Activated naive CD8-positive, alpha-beta T cell treated with anti-CD3 and anti-CD28 coated beads, Interleukin-2, amount 10 ng/mL, durations not matched to agents 7 days and 5 days (primary cell): ENCODE measurements at regions not wholly inside any gene's neighbourhood (a gene's known extent, or its start where the extent isn't known, plus 50 kb on each side); places are given as distances from the start of the nearest gene placed in this dataset.
"Not testable (repeated sequence)": the region's sequence is repeated elsewhere in the genome, so short reads cannot be mapped to it uniquely, and the experiment has no call there.

Source experiments
- ATAC-seq: fragments of 150-1000 bp; cut with Tn5 transposase; one replicate; pipeline ENCODE4 v1.10.0; 2021; ENCODE audit warnings: low read depth, moderate library complexity
- POLR2A ChIA-PET: fragments of 350-600 bp; sonication (Branson Sonifier 250); formaldehyde crosslinking; loops from one replicate; lab custom pipeline; 2021; ENCODE audit warnings: antibody characterized with exemption; lab: Charles Lee
- DNase-seq: peaks from one replicate; pipeline ENCODE4 v3.0.0; 2021
- H3K27ac Mint-ChIP-seq: one replicate; pipeline ENCODE4 v1.8.0; 2022; ENCODE audit warnings: mild to moderate bottlenecking, mixed read lengths
- H3K27me3 Mint-ChIP-seq: one replicate; pipeline ENCODE4 v1.8.0; 2022; ENCODE audit warnings: mild to moderate bottlenecking, moderate library complexity, mixed read lengths
- H3K36me3 Mint-ChIP-seq: one replicate; pipeline ENCODE4 v1.8.0; 2021; ENCODE audit warnings: mild to moderate bottlenecking, mixed read lengths
- H3K4me1 Mint-ChIP-seq: one replicate; pipeline ENCODE4 v1.8.0; 2021; ENCODE audit warnings: mixed read lengths
- H3K4me3 Mint-ChIP-seq: one replicate; pipeline ENCODE4 v1.8.0; 2022; ENCODE audit warnings: mild to moderate bottlenecking, moderate library complexity, mixed read lengths
- H3K9me3 Mint-ChIP-seq: one replicate; pipeline ENCODE4 v1.8.0; 2021; ENCODE audit warnings: mixed read lengths

DNA sequence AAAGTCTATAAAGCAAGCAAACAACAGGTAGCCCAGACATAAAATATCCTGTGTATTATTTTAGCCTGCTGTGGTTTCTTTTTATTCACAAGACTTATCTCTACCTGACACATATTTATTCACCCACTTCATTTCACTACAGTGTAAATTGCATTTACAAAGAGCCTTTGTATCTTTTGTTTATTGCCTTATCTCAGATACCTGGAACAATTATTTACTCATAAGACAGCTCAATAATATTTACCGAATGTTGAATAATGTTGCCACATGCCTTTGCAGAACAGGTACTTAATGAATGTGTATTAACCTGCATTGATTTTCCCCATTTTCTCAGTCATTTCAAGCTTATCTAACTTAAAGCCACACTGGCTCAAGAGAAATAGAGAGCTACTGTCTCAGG lies 603.6 kb downstream of the FBXO15 start:
- POLR2A ChIA-PET, result no interaction called here
- no peak overlapping the region for H3K4me3 Mint-ChIP-seq
- H3K27ac Mint-ChIP-seq, result no peak overlapping the region
- ATAC-seq, result no peak
- H3K36me3 Mint-ChIP-seq, result no peaks in the 10 kb centered on the region
- no peaks in the 10 kb centered on the region for H3K9me3 Mint-ChIP-seq
- DNase-seq, result no peak
- H3K27me3 Mint-ChIP-seq, result no peaks in the 10 kb centered on the region
- no peaks in the 10 kb centered on the region for H3K4me1 Mint-ChIP-seq

DNA sequence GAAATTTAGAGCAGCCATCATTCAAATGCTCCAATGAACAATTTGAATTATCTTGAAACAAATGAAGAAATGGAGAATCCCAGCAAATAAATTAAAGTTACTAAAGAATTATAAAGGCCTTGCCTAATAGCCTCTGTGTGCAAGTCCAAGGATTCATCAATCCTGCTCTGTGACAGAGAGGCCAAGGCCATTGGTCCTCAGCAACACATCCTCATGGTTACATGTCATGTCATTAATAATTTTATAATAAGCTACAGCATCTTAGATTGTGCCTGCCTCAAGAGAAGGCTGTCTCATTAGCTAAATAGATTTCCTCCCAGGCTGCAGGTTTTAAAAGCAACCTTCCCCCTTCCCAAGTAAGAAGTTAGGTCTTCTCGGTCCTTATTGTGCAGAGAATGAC lies 611.6 kb downstream of the FBXO15 start:
- POLR2A ChIA-PET, result no interaction called here
- DNase-seq (no peak), ATAC-seq (no peak)
- Mint-ChIP-seq H3K9me3 (no peaks in the 10 kb centered on the region), H3K27me3 (no peaks in the 10 kb centered on the region), H3K4me1 (no peaks in the 10 kb centered on the region), H3K27ac (no peak overlapping the region), H3K36me3 (no peaks in the 10 kb centered on the region), H3K4me3 (no peak overlapping the region)

DNA sequence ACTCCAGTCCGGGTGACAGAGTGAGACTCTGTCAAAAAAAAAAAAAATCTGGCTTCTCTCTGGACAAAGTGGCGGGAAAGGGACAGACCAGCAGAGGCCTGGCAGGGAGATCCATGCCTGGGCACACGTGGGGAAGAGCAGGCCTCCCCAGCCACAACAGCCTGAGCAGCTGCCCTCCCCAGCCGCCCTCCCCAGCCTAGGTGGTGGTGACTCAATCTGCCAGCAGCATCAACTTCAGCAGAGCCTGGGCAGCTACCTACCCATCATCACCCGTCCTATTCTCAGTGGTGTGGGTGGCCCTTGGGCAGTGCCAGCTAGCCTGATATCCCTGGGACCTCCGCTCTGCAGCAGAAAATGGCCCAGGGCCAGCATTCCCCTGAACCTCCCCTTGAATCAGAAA lies 612.4 kb downstream of the FBXO15 start:
- H3K4me3 Mint-ChIP-seq, result no peak overlapping the region
- no peak overlapping the region for H3K27ac Mint-ChIP-seq
- no peaks in the 10 kb centered on the region for H3K36me3 Mint-ChIP-seq
- no peak for DNase-seq
- H3K9me3 Mint-ChIP-seq, result no peaks in the 10 kb centered on the region
- no peaks in the 10 kb centered on the region for H3K27me3 Mint-ChIP-seq
- ATAC-seq, result no peak
- no peaks in the 10 kb centered on the region for H3K4me1 Mint-ChIP-seq
- POLR2A ChIA-PET, result no interaction called here

DNA sequence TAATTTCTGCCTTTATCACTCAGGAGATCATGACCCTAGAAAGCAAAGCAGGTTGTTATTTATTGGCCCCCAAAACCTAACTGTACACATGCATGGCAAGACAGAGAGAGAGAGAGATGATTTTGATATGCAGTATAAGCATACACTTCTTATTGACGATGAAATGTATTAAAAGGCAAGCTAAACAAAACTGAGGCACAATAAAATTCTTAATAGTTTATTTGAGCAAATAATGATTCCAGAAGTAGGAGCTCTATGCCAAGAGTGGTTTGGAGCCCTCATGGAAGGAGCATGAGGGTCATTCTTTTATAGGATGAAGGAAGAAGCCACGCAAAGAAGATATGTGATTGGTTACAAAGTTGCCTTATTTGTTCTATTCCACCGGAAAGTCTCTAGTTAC lies 616.0 kb downstream of the FBXO15 start:
- H3K4me3 Mint-ChIP-seq, result no peak overlapping the region
- no peak overlapping the region for H3K27ac Mint-ChIP-seq
- DNase-seq, result no peak
- H3K9me3 Mint-ChIP-seq, result no peaks in the 10 kb centered on the region
- no peak for ATAC-seq
- no peaks in the 10 kb centered on the region for H3K27me3 Mint-ChIP-seq
- POLR2A ChIA-PET, result no interaction called here
- H3K36me3 Mint-ChIP-seq, result no peaks in the 10 kb centered on the region
- no peaks in the 10 kb centered on the region for H3K4me1 Mint-ChIP-seq

DNA sequence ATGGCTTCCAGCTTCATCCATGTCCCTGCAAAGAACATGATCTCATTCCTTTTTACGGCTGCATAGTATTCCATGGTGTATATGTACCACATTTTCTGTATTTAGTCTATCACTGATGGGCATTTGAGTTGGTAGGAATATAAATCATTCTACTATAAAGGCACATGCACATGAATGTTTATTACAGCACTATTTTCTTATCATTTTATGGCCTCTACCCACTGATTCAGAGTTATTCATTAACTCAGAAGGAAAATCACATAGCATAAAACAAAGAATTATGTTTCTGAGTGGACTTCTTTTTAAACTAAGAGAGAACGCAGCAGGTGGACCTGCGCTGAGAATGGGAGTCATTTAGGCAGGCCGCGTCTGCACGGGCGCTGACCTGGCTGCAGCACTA lies 619.6 kb downstream of the FBXO15 start:
- Mint-ChIP-seq H3K36me3 (no peaks in the 10 kb centered on the region), H3K4me1 (no peaks in the 10 kb centered on the region), H3K4me3 (no peak overlapping the region), H3K27me3 (no peaks in the 10 kb centered on the region), H3K9me3 (no peaks in the 10 kb centered on the region), H3K27ac (no peak overlapping the region)
- DNase-seq (no peak), ATAC-seq (no peak)
- POLR2A ChIA-PET, result no interaction called here

DNA sequence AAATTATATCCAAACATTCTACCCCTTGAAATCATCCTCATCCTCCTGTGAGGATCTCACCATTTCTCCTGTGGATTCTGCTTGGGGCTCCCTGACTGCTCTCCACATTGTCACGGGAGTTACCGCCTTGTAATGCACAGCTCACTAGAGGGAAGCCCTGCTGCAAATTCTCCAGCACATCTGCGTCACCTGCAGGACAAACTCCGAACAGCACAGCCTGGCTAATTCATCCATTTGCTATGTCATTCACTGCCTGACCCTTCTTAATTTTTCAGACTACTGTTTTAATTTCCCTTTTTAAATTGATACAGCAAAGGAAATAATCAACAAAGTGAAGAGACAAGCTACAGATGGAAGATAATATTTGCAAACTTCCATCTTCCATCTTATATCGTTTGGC lies 627.4 kb downstream of the FBXO15 start:
- H3K9me3 Mint-ChIP-seq, result no peaks in the 10 kb centered on the region
- no peak for DNase-seq
- no peak overlapping the region for H3K27ac Mint-ChIP-seq
- no peak overlapping the region for H3K4me3 Mint-ChIP-seq
- no peaks in the 10 kb centered on the region for H3K4me1 Mint-ChIP-seq
- no peak for ATAC-seq
- POLR2A ChIA-PET, result no interaction called here
- H3K36me3 Mint-ChIP-seq, result no peaks in the 10 kb centered on the region
- H3K27me3 Mint-ChIP-seq, result no peaks in the 10 kb centered on the region

DNA sequence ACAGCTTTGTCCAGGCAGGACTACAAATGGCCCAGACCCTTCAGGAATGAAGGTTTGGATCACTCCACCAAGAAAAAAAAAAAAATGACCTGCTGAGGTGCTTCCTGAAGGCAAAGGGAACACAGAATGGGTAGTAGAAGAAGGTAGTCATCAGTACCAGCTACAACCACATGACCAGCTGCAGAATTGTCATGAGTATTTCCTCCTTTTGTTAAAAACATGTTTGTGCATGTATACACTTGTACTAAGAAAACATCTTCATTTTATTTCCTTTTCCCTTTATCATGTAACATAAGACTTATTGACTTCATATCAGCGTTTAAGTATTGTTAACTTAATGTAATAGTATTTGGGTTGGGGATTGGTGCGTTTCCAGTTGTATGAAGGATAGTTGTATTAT lies 631.6 kb downstream of the FBXO15 start:
- POLR2A ChIA-PET, H3K9me3 Mint-ChIP-seq, ATAC-seq, H3K4me3 Mint-ChIP-seq, H3K4me1 Mint-ChIP-seq, H3K36me3 Mint-ChIP-seq, H3K27me3 Mint-ChIP-seq, H3K27ac Mint-ChIP-seq, DNase-seq: not testable (repeated sequence)

DNA sequence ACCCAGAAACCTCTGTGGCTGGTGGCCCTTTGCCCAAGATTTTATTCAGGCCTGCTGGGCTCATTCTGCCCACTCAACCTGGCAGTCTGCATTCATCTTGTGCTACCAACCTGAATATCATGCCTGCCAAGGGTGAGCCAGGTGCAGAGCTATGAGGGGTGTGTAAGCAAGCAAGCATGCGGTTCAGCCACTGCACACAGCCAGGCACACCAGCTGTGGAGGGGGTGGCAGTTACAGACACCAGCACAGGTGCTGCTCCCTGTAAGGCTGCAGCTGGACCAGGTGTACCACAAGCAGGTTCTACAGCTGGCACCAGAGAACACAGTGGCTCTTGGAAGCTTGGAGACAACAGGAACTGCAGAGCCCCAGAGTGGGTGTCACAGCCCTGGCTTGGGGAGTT lies 633.2 kb downstream of the FBXO15 start:
- Mint-ChIP-seq H3K27ac (no peak overlapping the region), H3K9me3 (no peaks in the 10 kb centered on the region), H3K4me3 (no peak overlapping the region), H3K27me3 (no peaks in the 10 kb centered on the region), H3K36me3 (no peaks in the 10 kb centered on the region), H3K4me1 (no peaks in the 10 kb centered on the region)
- ATAC-seq, result no peak
- POLR2A ChIA-PET, result no interaction called here
- DNase-seq, result no peak

DNA sequence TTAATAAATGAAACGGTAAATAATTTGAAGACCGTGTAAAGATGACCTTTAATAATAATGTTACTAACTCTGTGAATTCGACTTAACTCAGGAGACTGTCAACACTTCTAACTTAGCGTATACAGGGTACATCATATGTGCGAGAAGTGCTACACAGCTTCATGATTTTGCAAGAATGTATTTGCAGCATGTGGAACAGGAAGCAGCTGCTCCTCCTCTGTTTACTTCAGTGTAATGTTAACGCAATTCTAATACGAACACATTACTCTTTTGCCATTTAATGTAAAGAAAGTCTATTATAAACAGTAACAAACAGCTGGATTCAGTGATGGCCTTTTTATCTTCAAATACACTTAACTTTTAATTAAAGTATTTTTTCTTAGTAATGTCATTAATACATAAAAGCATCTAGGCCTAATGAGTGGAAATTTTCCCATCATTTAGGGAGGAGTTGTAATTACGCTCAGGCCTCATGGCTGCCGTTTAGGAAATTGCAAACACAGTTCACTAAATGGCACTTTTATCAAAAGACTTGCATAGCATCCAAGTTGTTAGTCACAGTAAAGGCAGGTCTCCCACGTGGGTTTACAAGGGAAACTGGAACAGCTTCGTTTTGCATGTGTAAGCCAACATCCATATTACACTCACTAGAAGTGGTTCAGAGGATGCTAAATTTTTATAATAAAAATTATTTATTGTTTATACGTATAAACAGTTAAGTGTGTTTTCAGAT lies 635.7 kb downstream of the FBXO15 start:
- Mint-ChIP-seq H3K36me3 (no peaks in the 10 kb centered on the region), H3K9me3 (no peaks in the 10 kb centered on the region), H3K4me1 (no peaks in the 10 kb centered on the region), H3K27me3 (no peaks in the 10 kb centered on the region), H3K4me3 (no peak overlapping the region), H3K27ac (no peak overlapping the region)
- ATAC-seq (no peak), DNase-seq (no peak)
- POLR2A ChIA-PET, result no interaction called here

DNA sequence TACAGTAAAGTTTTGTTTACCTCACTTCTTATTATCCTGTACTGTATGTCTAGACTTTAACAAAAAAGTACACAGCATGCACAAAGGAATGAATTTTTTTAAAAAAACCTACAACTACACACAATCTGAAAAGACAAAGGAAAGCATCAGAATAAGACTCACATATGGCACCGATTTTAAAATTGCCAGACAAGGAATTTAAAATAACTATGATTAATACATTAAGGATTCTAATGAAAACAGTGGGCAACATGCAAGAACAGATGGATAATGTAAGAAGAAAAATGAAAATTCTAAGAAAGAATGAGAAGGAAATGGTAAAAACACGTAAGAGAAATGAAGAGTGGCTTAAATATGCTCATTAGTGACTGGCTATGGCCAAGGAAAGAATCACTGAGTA lies 638.2 kb downstream of the FBXO15 start:
- POLR2A ChIA-PET, result no interaction called here

DNA sequence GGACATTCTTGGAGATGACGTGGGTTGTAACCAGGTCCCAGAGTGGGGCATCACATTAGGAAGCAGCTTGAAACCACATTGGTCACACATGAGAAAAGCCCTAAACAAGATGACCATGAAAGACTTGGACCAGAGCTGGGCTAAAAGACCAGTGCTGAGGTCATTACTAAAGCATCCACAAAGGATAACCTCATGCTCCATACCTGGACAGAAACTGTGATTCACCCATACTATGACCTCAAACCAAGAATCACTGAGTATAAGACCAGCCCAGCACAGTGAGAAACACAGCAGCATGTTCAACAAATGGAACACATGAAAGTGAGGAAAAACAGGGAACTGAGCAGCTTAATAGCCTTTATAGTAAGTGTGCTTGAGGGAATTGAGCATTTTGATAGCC lies 635.5 kb upstream of the NETO1 start:
- Mint-ChIP-seq H3K9me3 (peaks cover 2% of the 10 kb centered on the region), H3K27me3 (no peaks in the 10 kb centered on the region), H3K4me3 (no peak overlapping the region), H3K27ac (no peak overlapping the region), H3K36me3 (no peaks in the 10 kb centered on the region), H3K4me1 (no peaks in the 10 kb centered on the region)
- ATAC-seq, result no peak
- POLR2A ChIA-PET, result no interaction called here
- no peak for DNase-seq

More for the DNA sequence above, 638.2 kb downstream of the FBXO15 start:
- Mint-ChIP-seq H3K9me3 (no peaks in the 10 kb centered on the region), H3K4me1 (no peaks in the 10 kb centered on the region), H3K4me3 (no peak overlapping the region), H3K27me3 (no peaks in the 10 kb centered on the region), H3K27ac (no peak overlapping the region), H3K36me3 (no peaks in the 10 kb centered on the region)
- DNase-seq, result no peak
- no peak for ATAC-seq

DNA sequence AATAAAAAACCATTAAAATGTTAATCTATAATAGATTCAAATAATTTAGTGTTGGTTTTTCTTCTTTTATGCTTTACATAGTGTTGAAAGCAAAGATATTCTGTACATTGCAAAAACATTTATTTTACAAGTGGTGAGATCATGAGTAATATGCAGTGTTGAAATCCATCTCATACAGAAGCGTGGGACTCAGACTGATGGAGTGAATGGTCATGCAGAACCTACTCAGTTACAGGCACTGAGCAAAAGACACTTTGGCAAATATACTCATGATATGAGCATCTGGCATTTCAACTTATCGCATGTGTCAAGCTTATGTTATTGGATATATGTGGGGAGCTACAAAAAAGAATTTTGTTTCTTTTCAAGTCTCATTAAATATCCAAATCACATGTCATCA lies 620.2 kb upstream of the NETO1 start:
- ATAC-seq (no peak), DNase-seq (no peak)
- H3K4me3 Mint-ChIP-seq, result no peak overlapping the region
- H3K36me3 Mint-ChIP-seq, result no peaks in the 10 kb centered on the region
- H3K27ac Mint-ChIP-seq, result no peak overlapping the region
- no peaks in the 10 kb centered on the region for H3K27me3 Mint-ChIP-seq
- no peaks in the 10 kb centered on the region for H3K9me3 Mint-ChIP-seq
- POLR2A ChIA-PET, result no interaction called here
- H3K4me1 Mint-ChIP-seq, result no peaks in the 10 kb centered on the region

DNA sequence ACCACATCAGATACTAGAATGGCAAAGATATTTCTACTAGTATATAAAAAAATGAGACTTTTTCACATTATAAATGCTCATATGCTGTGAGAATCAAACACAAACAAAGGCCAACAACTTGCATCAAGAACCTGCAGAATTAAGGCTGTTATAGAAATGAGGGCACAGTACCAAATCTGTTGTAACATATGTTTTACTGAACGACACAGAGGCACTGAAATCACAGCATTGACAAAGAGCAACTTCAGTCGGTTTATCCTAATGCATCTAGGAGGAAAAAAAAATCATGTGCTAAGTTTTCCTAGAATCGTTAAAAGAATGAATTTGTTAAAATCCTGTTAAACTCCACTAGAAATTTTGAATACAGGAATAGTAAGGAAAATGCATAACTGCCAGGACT lies 617.4 kb upstream of the NETO1 start:
- H3K4me1 Mint-ChIP-seq, result no peaks in the 10 kb centered on the region
- no peak for ATAC-seq

DNA sequence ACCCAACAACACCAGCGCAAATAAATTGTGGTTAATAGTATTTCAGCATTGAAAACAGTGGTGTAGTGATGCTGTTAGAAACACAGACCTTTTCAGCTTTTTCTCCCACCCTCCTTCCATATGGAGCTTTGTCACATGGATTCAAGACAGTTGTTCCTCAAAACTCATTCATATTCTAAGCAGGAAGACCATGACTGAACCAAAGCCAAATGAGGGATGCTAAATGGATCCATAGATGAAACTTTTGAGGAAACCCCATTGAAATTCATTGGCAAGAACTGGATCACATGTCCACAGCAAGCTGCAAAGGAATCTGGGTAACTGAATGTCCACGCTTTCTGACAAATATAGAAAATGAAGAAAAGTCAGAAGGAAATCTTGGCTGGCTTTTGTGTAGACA lies 615.1 kb upstream of the NETO1 start:
- ATAC-seq (no peak), DNase-seq (no peak)
- Mint-ChIP-seq H3K27me3 (no peaks in the 10 kb centered on the region), H3K4me3 (no peak overlapping the region), H3K27ac (no peak overlapping the region), H3K36me3 (no peaks in the 10 kb centered on the region), H3K4me1 (no peaks in the 10 kb centered on the region), H3K9me3 (no peaks in the 10 kb centered on the region)
- POLR2A ChIA-PET, result no interaction called here

More for the DNA sequence above, 617.4 kb upstream of the NETO1 start:
- Mint-ChIP-seq H3K9me3 (no peaks in the 10 kb centered on the region), H3K4me3 (no peak overlapping the region), H3K27ac (no peak overlapping the region), H3K36me3 (no peaks in the 10 kb centered on the region), H3K27me3 (no peaks in the 10 kb centered on the region)
- POLR2A ChIA-PET, result no interaction called here
- DNase-seq, result no peak

DNA sequence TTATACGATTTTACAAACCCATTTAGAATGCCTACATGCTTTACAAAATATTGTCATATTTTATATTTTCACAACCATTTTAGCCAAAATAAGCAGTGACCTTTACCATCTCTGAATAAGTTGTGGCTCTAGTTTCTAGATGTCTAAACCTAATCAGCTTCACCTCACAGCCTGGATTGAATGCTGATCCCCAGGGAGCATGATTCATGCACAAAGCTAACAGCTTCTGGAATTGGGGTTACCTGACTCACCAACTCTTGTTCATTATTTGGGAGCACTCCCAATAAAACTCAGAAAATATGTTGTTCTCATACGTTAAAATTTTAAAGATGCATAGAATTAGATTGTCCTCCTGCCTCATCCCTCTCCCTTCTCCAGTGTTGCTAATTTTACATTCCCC lies 611.7 kb upstream of the NETO1 start:
- H3K36me3 Mint-ChIP-seq, result no peaks in the 10 kb centered on the region
- DNase-seq (no peak), ATAC-seq (no peak)
- H3K4me1 Mint-ChIP-seq, result no peaks in the 10 kb centered on the region
- no peaks in the 10 kb centered on the region for H3K27me3 Mint-ChIP-seq
- H3K27ac Mint-ChIP-seq, result no peak overlapping the region
- H3K9me3 Mint-ChIP-seq, result no peaks in the 10 kb centered on the region
- no peak overlapping the region for H3K4me3 Mint-ChIP-seq
- POLR2A ChIA-PET, result no interaction called here
